SU-DHL-6 (cell line): ENCODE measurements at regions not wholly inside any gene's neighbourhood (a gene's known extent, or its start where the extent isn't known, plus 50 kb on each side); places are given as distances from the start of the nearest gene placed in this dataset.

Experiments used
- H2AFZ ChIP-seq: fragments of 200-600 bp; sonication (generic); 2 replicates; pipeline ENCODE4 v1.6.1; 2014; ENCODE audit warnings: low read depth, mild to moderate bottlenecking, moderate library complexity, mixed read lengths, antibody characterized with exemption, low read length; ENCODE audit not compliant: severe bottlenecking
- H3F3A ChIP-seq: fragments of 200-600 bp; shearing (Covaris generic); 2 replicates; pipeline ENCODE4 v1.6.0; 2016; ENCODE audit warnings: antibody characterized with exemption, mild to moderate bottlenecking; ENCODE audit not compliant: insufficient read depth
- H3K27ac ChIP-seq: fragments of 200-600 bp; sonication (generic); 2 replicates; pipeline ENCODE4 v1.5.1; 2016; ENCODE audit warnings: low read depth, mild to moderate bottlenecking, low read length, moderate library complexity, mixed read lengths
- H3K27me3 ChIP-seq: fragments of 200-600 bp; sonication (generic), shearing (Covaris generic); 2 replicates; pipeline ENCODE4 v1.6.0; 2014; ENCODE audit warnings: mild to moderate bottlenecking, low read length
- H3K36me3 ChIP-seq: fragments of 200-600 bp; sonication (generic); 2 replicates; pipeline ENCODE4 v1.6.1; 2014; ENCODE audit warnings: mild to moderate bottlenecking, low read length, mixed read lengths
- H3K4me2 ChIP-seq: fragments of 300-600, 200-600 bp; shearing (Covaris generic), sonication (generic); 2 replicates; pipeline ENCODE4 v1.6.0; 2014; ENCODE audit warnings: low read length, low read depth, mild to moderate bottlenecking; ENCODE audit not compliant: poor library complexity, severe bottlenecking
- H3K4me3 ChIP-seq: fragments of 200-600 bp; sonication (generic); 2 replicates; pipeline ENCODE4 v1.5.1; 2014; ENCODE audit warnings: antibody characterized with exemption, low read length, mild to moderate bottlenecking, mixed read lengths; ENCODE audit not compliant: insufficient read depth, poor library complexity, severe bottlenecking
- H3K79me2 ChIP-seq: fragments of 200-600 bp; sonication (generic); 2 replicates; pipeline ENCODE4 v1.6.1; 2014; ENCODE audit warnings: mild to moderate bottlenecking, low read length, moderate library complexity; ENCODE audit not compliant: insufficient read depth
- H3K9ac ChIP-seq: fragments of 200-600 bp; sonication (generic); 2 replicates; pipeline ENCODE4 v1.7.0; 2014; ENCODE audit warnings: mild to moderate bottlenecking, low read length
- H3K9me2 ChIP-seq: fragments of 200-600 bp; sonication (generic); replicated peaks from 2 replicates; pipeline ENCODE4 v1.6.1; 2014; ENCODE audit warnings: low read length; ENCODE audit not compliant: insufficient read depth
- H3K9me3 ChIP-seq: fragments of 200-600 bp; sonication (generic); 2 replicates; pipeline ENCODE4 v1.6.1; 2014; ENCODE audit warnings: low read length, mixed read lengths; ENCODE audit not compliant: insufficient read depth
- H4K20me1 ChIP-seq: fragments of 200-600 bp; sonication (generic); 2 replicates; pipeline ENCODE4 v1.6.1; 2014; ENCODE audit warnings: low read depth, mild to moderate bottlenecking, antibody characterized with exemption, low read length, moderate library complexity, mixed read lengths
- EZH2phosphoT487 ChIP-seq: fragments of 200-600 bp; sonication (generic), shearing (Covaris generic); conservative IDR thresholded peaks from 2 replicates; pipeline ENCODE4 v1.6.1; 2018; ENCODE audit warnings: mild to moderate bottlenecking, antibody characterized with exemption, low read length, moderate library complexity, mixed read lengths
- TF ChIP-seq, protein P1 (sequence below): fragments of 200-600 bp; sonication (generic); IDR thresholded peaks from one replicate; pipeline ENCODE4 v1.5.1; 2017; ENCODE audit warnings: antibody characterized with exemption, mild to moderate bottlenecking, low read length, moderate library complexity; ENCODE audit not compliant: insufficient read depth, poor library complexity, severe bottlenecking

DNA sequence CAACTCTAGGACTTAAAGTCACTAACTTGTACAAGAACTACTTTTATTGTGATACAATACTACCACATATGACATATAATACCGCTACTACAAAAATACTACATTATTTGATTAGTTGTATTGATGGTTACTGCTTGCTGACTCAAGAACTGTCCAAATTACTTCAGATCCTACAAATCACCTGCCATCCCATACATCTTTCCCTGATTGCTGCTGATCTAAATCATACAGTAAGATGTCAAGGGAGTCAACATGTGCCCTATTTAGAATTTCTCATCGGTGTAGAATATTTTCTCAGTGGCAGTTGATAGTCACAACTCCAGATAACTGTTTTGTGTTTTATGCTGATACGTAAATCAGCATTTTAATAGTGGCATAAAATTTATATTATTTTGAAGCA is 161.0 kb upstream of the DSEL start:
- Histone ChIP-seq H3K4me2 (no peak overlapping the region), H3K9me3 (no peaks in the 10 kb centered on the region), H3K27ac (no peak overlapping the region), H3K9me2 (no peaks in the 10 kb centered on the region), H2AFZ (no peak overlapping the region), H4K20me1 (no peaks in the 10 kb centered on the region), H3K79me2 (no peaks in the 10 kb centered on the region), H3K9ac (no peak overlapping the region), H3F3A (no peaks in the 10 kb centered on the region), H3K4me3 (no peak overlapping the region), H3K36me3 (no peaks in the 10 kb centered on the region), H3K27me3 (no peaks in the 10 kb centered on the region)
- TF ChIP-seq EZH2phosphoT487, result no peak
- TF ChIP-seq, protein P1, sequence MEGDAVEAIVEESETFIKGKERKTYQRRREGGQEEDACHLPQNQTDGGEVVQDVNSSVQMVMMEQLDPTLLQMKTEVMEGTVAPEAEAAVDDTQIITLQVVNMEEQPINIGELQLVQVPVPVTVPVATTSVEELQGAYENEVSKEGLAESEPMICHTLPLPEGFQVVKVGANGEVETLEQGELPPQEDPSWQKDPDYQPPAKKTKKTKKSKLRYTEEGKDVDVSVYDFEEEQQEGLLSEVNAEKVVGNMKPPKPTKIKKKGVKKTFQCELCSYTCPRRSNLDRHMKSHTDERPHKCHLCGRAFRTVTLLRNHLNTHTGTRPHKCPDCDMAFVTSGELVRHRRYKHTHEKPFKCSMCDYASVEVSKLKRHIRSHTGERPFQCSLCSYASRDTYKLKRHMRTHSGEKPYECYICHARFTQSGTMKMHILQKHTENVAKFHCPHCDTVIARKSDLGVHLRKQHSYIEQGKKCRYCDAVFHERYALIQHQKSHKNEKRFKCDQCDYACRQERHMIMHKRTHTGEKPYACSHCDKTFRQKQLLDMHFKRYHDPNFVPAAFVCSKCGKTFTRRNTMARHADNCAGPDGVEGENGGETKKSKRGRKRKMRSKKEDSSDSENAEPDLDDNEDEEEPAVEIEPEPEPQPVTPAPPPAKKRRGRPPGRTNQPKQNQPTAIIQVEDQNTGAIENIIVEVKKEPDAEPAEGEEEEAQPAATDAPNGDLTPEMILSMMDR, result no peak

DNA sequence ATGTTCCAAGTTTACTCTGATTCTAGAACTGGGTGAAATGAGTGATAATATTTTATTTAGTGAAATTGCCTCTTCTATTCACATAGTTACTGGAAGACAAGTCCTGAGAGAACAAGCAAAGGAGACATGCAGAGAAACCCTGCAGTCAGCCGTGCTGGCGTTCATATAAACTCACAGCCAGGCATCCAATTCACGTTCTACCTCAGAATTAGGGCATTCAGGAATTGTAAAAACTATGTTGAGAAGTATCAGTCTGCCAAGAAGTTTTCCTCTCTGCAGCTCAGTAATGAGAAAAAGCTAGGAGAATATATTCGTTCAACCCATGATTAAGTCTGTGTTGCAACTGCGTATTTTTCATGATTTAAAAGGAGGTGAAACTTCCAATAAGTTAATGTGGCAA is 156.2 kb upstream of the DSEL start:
- H3K79me2 ChIP-seq, result no peaks in the 10 kb centered on the region
- H3K9ac ChIP-seq, result no peak overlapping the region
- H4K20me1 ChIP-seq, result no peaks in the 10 kb centered on the region
- H3K27me3 ChIP-seq, result no peaks in the 10 kb centered on the region
- no peak overlapping the region for H3K27ac ChIP-seq
- H3F3A ChIP-seq, result no peaks in the 10 kb centered on the region
- no peak for TF ChIP-seq EZH2phosphoT487
- TF ChIP-seq, protein P1, result no peak
- H3K9me3 ChIP-seq, result no peaks in the 10 kb centered on the region
- H3K4me2 ChIP-seq, result no peak overlapping the region
- no peak overlapping the region for H3K4me3 ChIP-seq
- no peaks in the 10 kb centered on the region for H3K9me2 ChIP-seq
- H3K36me3 ChIP-seq, result no peaks in the 10 kb centered on the region
- H2AFZ ChIP-seq, result no peak overlapping the region

DNA sequence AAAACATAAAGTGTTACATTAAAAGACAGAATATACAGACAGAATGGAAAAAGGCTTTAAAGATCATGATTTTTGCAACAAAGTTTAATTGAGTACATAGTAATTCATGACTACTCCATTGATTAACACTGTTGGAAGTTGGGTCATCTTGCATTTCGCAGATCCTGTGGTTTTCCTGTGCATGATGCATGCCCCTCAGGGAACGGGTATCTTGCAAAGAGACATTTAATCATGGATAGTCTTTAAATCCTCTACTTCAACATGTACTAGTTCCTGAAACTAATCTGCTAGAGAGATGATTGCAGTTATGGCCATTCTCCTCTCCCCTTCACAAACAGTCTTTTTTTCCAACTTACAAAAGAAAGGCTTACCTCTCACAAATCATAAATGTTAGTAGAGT is 155.6 kb upstream of the DSEL start:
- Histone ChIP-seq H3K36me3 (no peaks in the 10 kb centered on the region), H3K4me2 (no peak overlapping the region), H3K9ac (no peak overlapping the region), H3F3A (no peaks in the 10 kb centered on the region), H3K79me2 (no peaks in the 10 kb centered on the region), H3K9me3 (no peaks in the 10 kb centered on the region), H3K4me3 (no peak overlapping the region), H3K27me3 (no peaks in the 10 kb centered on the region), H2AFZ (no peak overlapping the region), H4K20me1 (no peaks in the 10 kb centered on the region), H3K9me2 (no peaks in the 10 kb centered on the region), H3K27ac (no peak overlapping the region)
- no peak for TF ChIP-seq EZH2phosphoT487
- TF ChIP-seq, protein P1, result no peak
